ENCODE measurements at regions not wholly inside any gene's neighbourhood (a gene's known extent, or its start where the extent isn't known, plus 50 kb on each side); places are given as distances from the start of the nearest gene placed in this dataset.

DNA sequence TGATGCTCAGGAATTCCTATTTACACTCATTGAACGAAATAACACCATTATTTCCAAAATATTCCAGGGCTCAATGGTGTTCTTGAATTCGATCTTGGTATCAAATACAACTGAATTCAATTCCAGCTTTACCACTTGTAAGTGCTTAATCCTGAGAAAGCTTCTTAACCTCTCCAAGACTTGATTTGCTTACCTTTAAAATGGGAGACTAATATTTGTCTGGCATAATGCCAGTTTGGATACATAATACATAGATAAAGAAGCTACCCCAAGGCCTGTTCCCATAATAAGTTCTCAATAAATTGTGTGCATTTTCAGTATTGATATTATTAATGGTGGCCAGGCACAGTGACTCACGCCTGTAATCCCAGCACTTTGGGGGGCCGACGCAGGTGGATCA, 368.9 kb upstream of the MAF start:
- H3K9me3 ChIP-seq = no peaks in the 10 kb centered on the region
- intact Hi-C loops (cut with DNase I; ENCODE audit: low total_unique reads) = no loop called here
- no peaks in the 10 kb centered on the region for H3K4me1 ChIP-seq
- DNase-seq = no peak
- no peak overlapping the region for H3K27ac ChIP-seq
- TF ChIP-seq, protein P1, sequence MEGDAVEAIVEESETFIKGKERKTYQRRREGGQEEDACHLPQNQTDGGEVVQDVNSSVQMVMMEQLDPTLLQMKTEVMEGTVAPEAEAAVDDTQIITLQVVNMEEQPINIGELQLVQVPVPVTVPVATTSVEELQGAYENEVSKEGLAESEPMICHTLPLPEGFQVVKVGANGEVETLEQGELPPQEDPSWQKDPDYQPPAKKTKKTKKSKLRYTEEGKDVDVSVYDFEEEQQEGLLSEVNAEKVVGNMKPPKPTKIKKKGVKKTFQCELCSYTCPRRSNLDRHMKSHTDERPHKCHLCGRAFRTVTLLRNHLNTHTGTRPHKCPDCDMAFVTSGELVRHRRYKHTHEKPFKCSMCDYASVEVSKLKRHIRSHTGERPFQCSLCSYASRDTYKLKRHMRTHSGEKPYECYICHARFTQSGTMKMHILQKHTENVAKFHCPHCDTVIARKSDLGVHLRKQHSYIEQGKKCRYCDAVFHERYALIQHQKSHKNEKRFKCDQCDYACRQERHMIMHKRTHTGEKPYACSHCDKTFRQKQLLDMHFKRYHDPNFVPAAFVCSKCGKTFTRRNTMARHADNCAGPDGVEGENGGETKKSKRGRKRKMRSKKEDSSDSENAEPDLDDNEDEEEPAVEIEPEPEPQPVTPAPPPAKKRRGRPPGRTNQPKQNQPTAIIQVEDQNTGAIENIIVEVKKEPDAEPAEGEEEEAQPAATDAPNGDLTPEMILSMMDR (IDR thresholded peaks at IDR 0.05) = no peak
- no peak overlapping the region for H3K4me3 ChIP-seq
- no peaks in the 10 kb centered on the region for H3K36me3 ChIP-seq
- no peaks in the 10 kb centered on the region for H3K27me3 ChIP-seq

GRCh38 chr16:79966226-79966625, 365.7 kb upstream of the MAF start:
- intact Hi-C loops (cut with DNase I; ENCODE audit: low total_unique reads) = no loop called here
- no peak for DNase-seq
- Histone ChIP-seq H3K27me3 (peaks cover 0 to 5% of the 10 kb centered on the region in 2 donors), H3K4me3 (no peak overlapping the region), H3K9me3 (no peaks in the 10 kb centered on the region), H3K27ac (no peak overlapping the region), H3K4me1 (no peaks in the 10 kb centered on the region), H3K36me3 (no peaks in the 10 kb centered on the region)
- TF ChIP-seq, protein P1 (IDR thresholded peaks at IDR 0.05) = no peak

DNA sequence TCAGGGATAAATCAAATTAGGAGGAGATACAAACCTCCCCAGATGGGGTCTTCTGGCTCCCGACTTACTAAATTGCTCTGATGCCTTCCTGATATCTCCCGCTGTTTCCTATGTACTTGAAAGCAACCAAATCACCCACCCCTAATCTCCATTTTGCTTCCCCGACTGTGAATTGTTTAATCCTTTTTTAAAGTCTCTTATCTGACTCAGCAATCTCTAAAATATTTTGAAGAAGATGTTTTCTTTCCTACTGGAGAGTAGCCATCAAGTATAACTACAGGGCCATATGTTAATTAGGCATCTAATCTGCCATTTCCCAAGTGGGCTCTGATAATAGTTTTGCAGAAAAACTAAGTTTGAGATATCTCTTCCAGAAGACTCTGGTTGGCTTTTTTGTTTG, 365.2 kb upstream of the MAF start:
- Histone ChIP-seq H3K36me3 (no peaks in the 10 kb centered on the region), H3K27ac (no peak overlapping the region), H3K27me3 (peaks cover 0 to 5% of the 10 kb centered on the region in 2 donors), H3K4me1 (no peaks in the 10 kb centered on the region), H3K4me3 (no peak overlapping the region), H3K9me3 (no peaks in the 10 kb centered on the region)
- intact Hi-C loops (cut with DNase I; ENCODE audit: low total_unique reads) = no loop called here
- DNase-seq = no peak
- TF ChIP-seq, protein P1 (IDR thresholded peaks at IDR 0.05) = no peak

GRCh38 chr16:79964104-79964503, 363.6 kb upstream of the MAF start:
- H3K27ac ChIP-seq = no peak overlapping the region
- H3K36me3 ChIP-seq = no peaks in the 10 kb centered on the region
- H3K27me3 ChIP-seq = peaks cover 0 to 5% of the 10 kb centered on the region in 2 donors
- intact Hi-C loops (cut with DNase I; ENCODE audit: low total_unique reads) = no loop called here
- no peak overlapping the region for H3K4me3 ChIP-seq
- H3K9me3 ChIP-seq = no peaks in the 10 kb centered on the region
- no peaks in the 10 kb centered on the region for H3K4me1 ChIP-seq
- TF ChIP-seq, protein P1 (IDR thresholded peaks at IDR 0.05) = no peak
- DNase-seq = no peak

DNA sequence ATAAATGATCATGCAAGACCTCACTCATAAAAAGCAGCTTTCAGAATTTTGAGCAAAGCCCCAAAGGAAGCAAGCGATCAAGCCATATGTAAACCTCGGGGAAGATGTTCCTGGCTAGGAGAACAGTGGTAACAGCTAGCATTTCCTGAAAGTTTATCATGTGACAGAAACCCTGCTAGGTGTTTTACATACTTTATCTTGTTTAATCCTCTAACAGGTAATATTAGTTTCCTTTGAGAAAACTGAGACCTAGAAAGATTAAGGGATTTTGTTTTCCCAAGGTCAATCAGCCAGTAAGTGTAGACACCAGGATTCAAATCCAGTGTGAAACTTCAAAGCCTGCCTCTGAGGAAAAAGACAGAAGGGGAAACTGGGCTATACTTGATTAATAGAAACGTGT, 362.4 kb upstream of the MAF start:
- no peak for DNase-seq

More for the DNA sequence above, 362.4 kb upstream of the MAF start:
- no peaks in the 10 kb centered on the region for H3K4me1 ChIP-seq
- intact Hi-C loops (cut with DNase I; ENCODE audit: low total_unique reads) = no loop called here
- H3K36me3 ChIP-seq = no peaks in the 10 kb centered on the region
- no peak overlapping the region for H3K27ac ChIP-seq
- no peak overlapping the region for H3K4me3 ChIP-seq
- no peaks in the 10 kb centered on the region for H3K9me3 ChIP-seq
- TF ChIP-seq, protein P1 (IDR thresholded peaks at IDR 0.05) = no peak
- peaks cover 0 to 5% of the 10 kb centered on the region in 2 donors for H3K27me3 ChIP-seq
